ENCODE measurements at regions not wholly inside any gene's neighbourhood (a gene's known extent, or its start where the extent isn't known, plus 50 kb on each side); places are given as distances from the start of the nearest gene placed in this dataset.

- TF ChIP-seq CTCF (IDR thresholded peaks at IDR 0.05) (no peak), EZH2 (IDR thresholded peaks at IDR 0.05; ENCODE audit: borderline replicate concordance, insufficient read depth, low read depth, low read length, poor library complexity, severe bottlenecking) (no peak)
Measured at GRCh38 chr4:38468339-38468866, 195.6 kb upstream of the KLF3 start.

Data from B cell (primary cell).